GM19324 (cell line): ENCODE measurements at regions not wholly inside any gene's neighbourhood (a gene's known extent, or its start where the extent isn't known, plus 50 kb on each side); places are given as distances from the start of the nearest gene placed in this dataset.
"Not testable (repeated sequence)": the region's sequence is repeated elsewhere in the genome, so short reads cannot be mapped to it uniquely, and the experiment has no call there.

Experiments
- ATAC-seq: cut with Tn5 transposase; IDR thresholded peaks from one replicate; pipeline ENCODE4 v1.9.1; 2021; ENCODE audit warnings: mild to moderate bottlenecking, moderate library complexity; ENCODE audit not compliant: unreplicated experiment, low FRiP score

- no peak for ATAC-seq
Observed at GRCh38 chr13:99796175-99796819, 175.3 kb downstream of the ZIC5 start.

GRCh38 chr13:99792079-99792921 is 179.3 kb downstream of the ZIC5 start:
- no peak for ATAC-seq

- no peak for ATAC-seq
Observed at GRCh38 chr13:99782669-99783068, 188.9 kb downstream of the ZIC5 start.

GRCh38 chr13:99778500-99778899 is 193.1 kb downstream of the ZIC5 start:
- no peak for ATAC-seq

GRCh38 chr13:99777873-99778272 is 193.7 kb downstream of the ZIC5 start:
- no peak for ATAC-seq

GRCh38 chr13:99774644-99775043 is 196.9 kb downstream of the ZIC5 start:
- no peak for ATAC-seq

GRCh38 chr13:99768986-99769385 is 202.6 kb downstream of the ZIC5 start:
- ATAC-seq, result no peak

GRCh38 chr13:99766641-99767045 is 204.9 kb downstream of the ZIC5 start:
- no peak for ATAC-seq

- ATAC-seq, result no peak
Observed at GRCh38 chr13:99765869-99766268, 205.7 kb downstream of the ZIC5 start.

GRCh38 chr13:99760456-99760855 is 211.1 kb downstream of the ZIC5 start:
- ATAC-seq, result no peak

GRCh38 chr13:99759163-99759552 is 212.4 kb downstream of the ZIC5 start:
- no peak for ATAC-seq

GRCh38 chr13:99758460-99759162 is 213.0 kb downstream of the ZIC5 start:
- no peak for ATAC-seq

GRCh38 chr13:99757756-99758459 is 213.7 kb downstream of the ZIC5 start:
- no peak for ATAC-seq

- no peak for ATAC-seq
Observed at GRCh38 chr13:99756281-99756680, 215.3 kb downstream of the ZIC5 start.

GRCh38 chr13:99754750-99755149 is 216.8 kb downstream of the ZIC5 start:
- ATAC-seq, result not testable (repeated sequence)

- no peak for ATAC-seq
Observed at GRCh38 chr13:99752373-99752772, 219.2 kb downstream of the ZIC5 start.

GRCh38 chr13:99751517-99752199 is 219.9 kb downstream of the ZIC5 start:
- ATAC-seq, result no peak

GRCh38 chr13:99750951-99751350 is 220.6 kb downstream of the ZIC5 start:
- no peak for ATAC-seq

GRCh38 chr13:99749271-99750019 is 222.1 kb downstream of the ZIC5 start:
- no peak for ATAC-seq

GRCh38 chr13:99747403-99747710 is 224.2 kb downstream of the ZIC5 start:
- ATAC-seq, result no peak
